GM18870 (cell line): ENCODE measurements at regions not wholly inside any gene's neighbourhood (a gene's known extent, or its start where the extent isn't known, plus 50 kb on each side); places are given as distances from the start of the nearest gene placed in this dataset.

ENCODE experiments used
- ATAC-seq: cut with Tn5 transposase; IDR thresholded peaks from one replicate; pipeline ENCODE4 v1.9.1; 2021; ENCODE audit warnings: moderate library complexity; ENCODE audit not compliant: unreplicated experiment

DNA sequence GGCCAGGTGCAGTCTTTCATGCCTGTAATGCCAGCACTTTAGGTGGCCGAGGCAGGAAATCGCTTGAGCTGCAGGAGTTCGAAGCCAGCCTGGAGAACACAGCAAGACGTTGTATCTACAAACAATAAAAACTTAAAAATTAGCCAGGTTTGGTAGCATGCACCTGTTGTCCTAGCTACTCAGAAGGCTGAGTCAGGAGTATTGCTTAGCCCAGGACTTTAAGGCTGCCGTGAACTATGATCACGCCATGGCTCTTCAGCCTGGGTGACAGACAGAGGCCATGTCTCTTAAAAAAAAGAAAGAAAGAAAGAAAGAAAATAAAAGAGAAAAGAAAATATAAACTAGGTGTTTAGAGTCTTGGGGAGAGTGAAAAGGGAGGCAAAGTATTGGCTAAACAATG lies 96.4 kb upstream of the PDE5A start:
- ATAC-seq, result no peak

DNA sequence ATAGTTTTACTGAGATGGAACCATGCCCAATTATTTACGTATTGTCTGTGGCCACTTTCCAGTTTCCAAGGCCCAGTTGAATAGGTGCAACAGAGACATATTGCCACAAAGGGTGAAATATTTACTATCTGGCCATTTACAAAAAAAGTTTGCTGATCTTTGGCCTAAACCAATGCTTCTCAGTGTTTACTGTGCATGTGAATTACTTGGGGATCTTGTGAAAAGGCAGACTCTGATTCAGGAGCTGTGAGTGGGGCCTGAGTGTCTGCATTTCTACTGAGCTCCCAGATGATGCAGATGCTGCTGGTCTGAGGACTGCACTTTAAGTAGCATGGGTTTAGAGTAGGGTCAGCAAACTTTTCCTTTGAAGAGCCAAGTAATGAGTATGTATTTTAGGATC lies 94.1 kb upstream of the PDE5A start:
- no peak for ATAC-seq

DNA sequence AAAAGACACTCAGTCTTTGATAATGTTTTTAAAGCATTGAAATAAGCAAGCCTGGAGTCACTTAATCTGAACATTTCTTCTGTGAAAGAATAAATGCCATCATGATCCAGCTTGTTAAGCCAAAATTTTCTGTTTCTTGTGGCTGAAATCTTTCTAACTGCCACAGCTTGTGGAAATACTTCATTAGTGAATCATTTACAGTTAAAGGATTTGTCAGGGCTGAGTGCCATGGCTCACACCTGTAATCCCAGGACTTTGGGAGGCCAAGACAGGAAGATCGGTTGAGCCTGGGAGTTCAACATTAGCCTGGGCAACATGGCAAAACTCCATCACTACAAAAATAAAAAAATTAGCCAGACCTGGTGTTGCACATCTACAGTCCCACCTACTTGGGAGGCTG lies 93.3 kb upstream of the PDE5A start:
- no peak for ATAC-seq

DNA sequence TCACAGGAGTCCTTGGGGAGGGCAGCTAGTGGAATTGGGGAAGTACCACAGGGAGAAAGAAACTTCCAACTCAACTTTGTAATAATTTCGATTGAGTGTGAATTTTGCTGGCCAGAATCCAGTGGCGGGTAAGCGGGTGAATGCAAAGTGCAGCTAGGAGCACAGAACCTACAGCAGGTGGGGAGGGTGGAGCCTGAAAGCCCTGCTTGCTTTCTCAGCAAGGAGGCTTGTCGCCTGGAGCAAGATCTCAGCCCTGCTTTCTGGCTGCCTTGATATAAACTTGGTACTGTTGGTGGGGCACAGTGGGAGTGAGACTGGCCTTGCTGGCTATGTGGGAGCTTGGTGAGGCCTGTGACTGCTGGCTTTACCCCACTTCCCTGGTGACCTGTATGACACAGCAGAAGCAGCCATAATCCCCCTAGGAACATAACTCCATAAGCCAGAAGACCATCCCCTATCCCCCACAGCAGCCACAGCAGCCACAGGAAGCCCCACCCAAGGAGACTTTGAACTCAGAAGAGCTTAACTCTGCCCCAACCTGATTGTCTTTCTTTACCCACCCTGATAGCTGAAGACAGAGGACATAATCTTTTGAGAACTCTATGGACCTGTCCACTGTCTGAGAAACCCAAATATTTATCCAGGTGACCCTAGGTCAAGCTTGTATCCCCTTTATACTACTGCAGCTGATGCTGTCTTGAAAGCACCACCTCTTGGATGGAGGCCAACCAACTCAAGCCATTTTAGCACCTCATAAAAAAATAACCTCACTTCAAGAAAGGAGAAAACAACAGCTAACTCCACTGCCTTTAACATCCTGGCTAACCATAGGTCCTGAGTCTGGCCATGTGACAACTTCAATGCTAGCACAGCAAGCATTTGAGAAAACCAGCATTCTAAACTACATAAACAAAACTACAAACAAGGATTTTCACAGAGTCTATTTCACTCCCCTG lies 87.2 kb upstream of the PDE5A start:
- no peak for ATAC-seq

DNA sequence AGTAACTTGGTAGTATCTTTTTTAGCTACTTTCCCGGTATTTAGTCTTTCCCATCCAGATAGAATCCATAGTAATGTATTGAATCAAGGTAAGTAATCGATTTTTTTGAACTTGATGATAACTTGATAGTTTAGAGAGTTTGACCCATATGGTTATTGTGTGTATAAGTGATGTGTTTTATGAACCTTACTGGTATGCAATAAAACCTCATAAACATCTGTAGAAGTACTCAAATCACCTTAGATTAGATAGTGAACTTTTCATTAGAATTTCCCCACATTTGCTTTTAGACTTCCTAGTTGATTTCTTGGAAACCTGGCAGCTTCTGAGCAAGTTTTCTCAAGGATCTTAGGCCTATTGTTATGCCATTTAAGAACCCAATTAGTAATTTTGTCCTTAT lies 80.8 kb upstream of the PDE5A start:
- ATAC-seq, result no peak

DNA sequence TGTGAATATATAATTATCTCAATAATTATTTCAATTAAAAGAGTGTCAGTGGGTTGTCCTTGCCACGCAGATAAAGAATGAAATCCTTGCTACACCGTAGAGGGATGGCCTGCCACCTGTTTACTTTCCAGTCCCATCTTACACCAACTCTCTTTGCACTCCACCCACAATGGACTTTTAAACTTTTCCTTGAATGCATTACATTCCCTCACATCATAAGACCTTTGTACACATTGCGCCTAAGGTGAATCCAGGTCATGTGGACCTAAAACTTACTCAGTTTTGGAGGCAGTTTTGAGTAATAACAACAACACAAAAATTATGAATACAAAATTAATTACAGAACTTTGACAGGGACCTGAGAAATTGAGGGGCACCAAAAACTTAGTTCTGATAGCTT lies 78.7 kb upstream of the PDE5A start:
- no peak for ATAC-seq

DNA sequence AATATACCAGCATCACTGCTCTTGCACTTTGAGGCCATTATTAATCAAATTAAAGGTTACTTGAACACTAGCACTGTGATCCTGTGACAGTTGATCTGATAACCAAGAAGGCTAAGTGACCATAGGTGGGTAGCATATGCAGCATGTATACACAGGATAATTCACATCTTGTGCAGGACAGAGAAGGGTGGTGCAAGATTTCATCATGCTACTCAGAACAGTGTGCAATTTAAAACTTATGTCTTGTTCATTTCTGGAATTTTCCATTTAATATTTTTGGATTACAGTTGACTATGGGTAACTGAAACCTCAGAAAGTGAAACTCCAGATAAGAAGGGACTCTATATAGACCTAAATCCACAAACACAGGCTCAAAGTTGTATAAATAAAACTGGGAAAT lies 78.2 kb upstream of the PDE5A start:
- ATAC-seq, result no peak

DNA sequence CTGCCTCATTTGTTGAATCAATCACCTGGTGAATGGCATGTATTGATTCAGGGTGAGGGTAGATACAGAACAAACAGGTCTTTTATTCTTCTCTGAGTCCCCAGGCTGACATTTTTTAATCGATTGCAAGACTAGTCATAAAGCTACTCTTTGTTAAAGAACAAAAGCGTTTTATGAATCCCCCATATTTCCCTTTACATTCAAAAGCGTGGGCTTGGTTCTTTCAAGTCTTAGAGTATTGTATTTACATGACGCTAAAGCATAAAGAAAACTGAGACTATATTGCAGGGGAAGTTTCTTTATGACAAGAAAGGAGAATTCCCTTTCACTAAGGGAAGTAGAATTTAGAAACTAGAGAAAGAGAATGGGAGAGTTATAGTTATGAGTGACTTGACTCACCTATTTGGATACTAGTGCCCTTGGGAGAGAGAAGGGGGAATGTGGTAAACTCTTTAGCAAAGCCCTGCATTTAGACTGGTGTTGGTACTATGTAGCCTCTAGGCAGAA lies 69.3 kb upstream of the PDE5A start:
- ATAC-seq, result peak; percentile 72

DNA sequence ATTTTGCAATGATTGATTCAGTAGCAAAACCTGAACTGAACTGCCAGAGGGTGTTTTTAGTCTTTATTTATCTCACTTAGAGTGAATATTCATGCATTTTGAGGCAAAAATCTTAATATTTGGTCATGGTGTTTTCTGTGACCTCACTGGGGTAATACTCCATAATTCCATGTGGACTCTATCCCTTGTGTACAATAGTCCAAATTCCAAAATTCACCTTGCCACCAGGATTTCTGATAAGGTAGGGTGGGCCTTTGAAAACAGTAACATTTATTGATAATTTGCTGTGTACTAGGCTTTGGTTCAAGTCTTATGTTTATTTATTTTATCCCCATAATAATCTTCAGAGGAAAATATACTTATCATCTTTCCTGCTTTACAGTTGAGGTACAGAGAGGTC lies 68.4 kb upstream of the PDE5A start:
- ATAC-seq, result no peak

DNA sequence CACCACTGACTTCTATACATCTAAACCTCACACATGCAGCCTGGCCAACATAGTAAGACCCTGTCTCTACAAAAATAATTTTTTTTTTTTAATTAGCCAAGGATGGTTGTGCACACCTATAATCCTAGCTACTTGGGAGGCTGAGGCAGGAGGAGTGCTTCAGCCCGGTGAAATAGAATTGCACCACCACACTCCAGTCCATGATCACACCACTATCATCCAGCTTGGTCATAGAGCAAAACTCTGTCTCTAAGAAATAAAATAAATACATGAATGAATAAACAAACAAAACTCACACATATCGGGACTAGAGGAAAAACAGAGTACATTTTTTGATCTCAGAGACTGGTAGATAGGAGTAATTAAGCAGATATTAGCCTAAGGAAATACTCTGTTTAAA lies 66.6 kb upstream of the PDE5A start:
- ATAC-seq, result no peak

DNA sequence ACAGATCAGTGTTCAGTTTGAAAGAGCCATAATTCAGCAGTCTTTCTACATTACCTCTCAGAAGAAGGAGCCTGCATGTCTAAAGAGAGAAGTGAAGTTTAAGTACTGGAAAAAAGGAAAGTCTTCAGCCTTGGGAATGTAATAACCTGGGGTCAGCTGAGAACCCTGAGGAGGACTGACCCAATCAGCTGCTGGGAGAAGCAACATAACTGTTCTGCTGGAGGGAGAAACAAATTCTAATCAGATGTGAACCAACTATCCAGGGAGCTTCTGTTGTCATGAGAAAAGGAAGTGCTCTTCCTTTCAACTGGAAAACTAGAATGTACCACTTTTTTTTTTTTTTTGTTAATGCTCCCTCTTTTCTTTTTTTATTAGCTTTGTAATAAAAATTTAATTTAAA lies 64.5 kb upstream of the PDE5A start:
- no peak for ATAC-seq

DNA sequence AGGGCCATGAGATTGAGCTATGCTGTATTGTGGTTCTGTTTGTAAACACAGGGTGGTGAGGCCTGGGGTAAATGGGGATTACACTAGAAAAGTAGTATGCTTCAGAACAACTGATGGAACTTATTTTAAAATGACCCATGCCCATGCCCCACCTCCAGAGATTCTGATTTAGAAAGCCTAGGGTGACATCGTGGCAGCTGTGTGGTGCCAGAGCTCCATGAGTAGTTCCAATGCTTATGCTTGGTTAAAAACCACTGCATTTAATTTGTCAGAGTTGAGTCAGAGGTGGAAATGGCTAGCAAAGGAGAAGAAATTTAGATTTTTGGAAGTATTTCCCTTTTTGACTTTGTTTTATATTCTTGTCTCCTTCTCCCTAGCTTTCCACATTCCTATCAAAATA lies 63.4 kb upstream of the PDE5A start:
- ATAC-seq, result no peak

DNA sequence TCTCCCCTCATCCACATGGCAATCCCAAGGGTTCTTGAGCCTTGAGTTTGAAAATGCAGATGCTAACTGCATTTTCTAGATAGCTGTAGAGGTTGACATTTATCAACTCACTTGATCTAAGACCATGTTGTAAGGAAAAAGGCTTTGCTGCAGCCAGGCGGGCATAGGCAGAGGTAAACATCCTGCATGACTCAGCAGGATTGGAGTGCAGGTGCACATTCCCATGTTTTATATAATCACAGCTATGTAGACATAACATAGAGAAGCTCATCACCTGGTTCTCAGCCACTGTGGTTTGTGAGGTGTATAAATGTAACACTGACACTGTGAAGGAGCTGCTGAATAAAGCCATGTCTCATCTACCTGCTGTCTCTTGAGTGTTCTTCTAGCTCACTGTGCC lies 62.3 kb upstream of the PDE5A start:
- no peak for ATAC-seq

DNA sequence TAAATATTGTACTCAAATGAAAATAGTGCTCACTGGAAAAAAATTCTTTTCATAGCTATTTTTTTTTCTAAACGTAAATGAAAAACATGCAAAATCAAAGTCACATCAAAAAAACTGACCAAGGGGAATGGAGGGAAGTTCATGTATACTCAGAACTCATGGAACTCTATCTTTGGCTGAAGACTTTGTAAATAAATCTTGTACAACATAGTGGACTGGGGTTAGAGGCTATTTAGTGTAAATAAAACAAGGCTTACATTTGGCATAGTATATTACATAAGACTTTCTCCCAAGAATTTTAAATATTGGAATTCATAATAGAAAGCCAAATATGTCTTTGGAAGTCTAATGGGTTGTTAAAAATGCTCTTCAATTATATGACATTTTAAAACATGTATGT lies 59.8 kb upstream of the PDE5A start:
- no peak for ATAC-seq

DNA sequence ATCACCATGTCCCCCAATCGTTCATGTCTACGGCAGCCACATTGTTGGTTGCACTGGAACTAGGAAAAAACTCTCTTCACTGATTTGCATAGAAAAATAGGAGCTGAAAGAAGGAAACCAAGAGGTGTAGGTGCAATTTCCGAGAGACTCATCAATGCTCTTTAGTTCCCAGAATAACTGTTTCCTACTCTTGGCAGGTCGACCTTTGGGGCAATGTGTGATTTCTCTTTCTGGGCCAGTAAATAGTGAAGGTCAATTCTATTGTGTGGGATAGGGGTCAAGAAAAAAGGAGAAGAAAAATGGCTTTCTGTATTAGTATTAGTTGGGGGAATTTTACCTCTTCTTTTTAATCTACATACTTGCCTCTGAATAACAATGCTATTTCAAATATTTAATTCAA lies 55.9 kb upstream of the PDE5A start:
- no peak for ATAC-seq

DNA sequence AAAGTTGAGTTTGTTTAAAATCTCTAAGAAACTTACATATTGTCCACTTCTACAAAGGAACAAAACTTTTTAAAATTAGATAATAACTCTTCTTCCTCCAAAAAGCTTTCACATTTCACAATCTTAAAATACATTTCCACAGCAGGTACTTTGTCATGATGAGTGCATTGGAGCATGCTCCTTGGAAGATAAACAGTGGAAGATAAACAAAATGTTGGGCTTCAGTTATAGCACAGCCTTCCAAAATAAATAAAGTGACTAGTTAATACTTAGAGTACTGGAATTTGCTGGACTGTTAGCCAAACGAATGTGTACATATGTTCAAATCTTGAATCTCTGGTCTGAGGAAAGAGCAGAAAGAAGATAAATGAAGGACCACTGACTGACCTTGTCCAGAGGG lies 54.9 kb upstream of the PDE5A start:
- no peak for ATAC-seq

DNA sequence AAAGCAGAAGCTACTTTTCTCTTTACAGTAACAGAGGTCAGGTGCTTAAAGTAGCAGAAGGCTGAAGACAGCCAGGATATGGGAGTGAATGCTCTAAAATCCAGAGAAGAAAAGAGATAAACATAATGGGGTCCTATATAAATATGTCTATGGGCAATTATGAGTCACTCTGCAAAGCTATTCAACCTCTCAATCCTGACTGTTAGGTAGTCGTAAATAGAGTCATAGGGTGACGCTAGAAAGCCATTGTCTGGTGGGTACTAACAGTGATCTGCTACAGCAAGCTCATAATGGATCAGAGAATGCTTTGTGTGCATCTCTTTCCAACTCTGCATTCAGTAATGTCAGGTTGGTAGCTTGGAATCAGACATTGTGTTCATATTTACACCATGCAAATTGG lies 53.5 kb upstream of the PDE5A start:
- ATAC-seq, result no peak

DNA sequence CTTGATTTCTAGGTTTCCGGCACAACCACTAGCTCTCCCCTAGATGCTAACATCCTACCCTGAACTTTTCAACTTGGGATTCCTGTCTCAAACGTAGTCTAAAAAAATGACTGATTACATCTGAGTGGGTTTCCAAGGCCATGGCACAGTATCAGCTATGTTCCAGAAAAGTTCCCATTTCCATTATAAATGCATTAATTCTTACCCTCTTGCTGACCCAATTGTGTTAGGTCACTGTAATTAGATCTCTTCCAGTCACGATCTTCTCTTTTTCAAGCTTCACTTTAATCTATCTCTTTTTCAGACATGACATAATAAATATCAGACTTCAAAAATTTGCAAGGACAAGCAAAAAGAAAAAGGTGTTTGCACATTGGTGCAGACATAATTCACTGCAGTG lies 50.6 kb upstream of the PDE5A start:
- ATAC-seq, result no peak

DNA sequence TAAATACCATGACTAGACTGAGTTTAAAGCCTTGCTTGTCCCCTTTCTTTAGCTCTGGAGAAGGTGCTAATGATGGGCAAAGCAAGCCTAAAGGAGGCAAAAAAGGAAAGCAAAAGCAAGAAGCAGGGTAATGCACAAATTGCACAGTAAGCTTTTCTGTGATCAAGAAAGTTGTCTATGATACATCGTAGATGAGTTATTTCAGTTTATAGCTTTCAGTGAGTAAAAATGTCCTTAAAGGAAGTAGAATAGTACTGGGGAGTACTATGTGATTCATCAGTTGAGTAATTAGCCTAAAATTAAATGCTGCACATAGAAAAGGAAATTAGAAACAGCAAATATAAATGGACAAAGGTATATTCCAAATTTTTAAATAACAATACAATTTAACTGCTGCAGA lies 50.2 kb upstream of the PDE5A start:
- ATAC-seq, result no peak
